Neural cell (in vitro differentiated cells): ENCODE measurements at regions not wholly inside any gene's neighbourhood (a gene's known extent, or its start where the extent isn't known, plus 50 kb on each side); places are given as distances from the start of the nearest gene placed in this dataset.

Source experiments
- H2AFZ ChIP-seq: fragments of 200-600, 300-800 bp; sonication (generic), shearing (Covaris generic); 2 replicates; pipeline ENCODE4 v1.6.0; 2014; ENCODE audit warnings: low read depth, mild to moderate bottlenecking, antibody characterized with exemption, low read length, moderate library complexity
- H3F3A ChIP-seq: fragments of 200-600 bp; shearing (Covaris generic); 2 replicates; pipeline ENCODE4 v1.6.1; 2016; ENCODE audit warnings: mild to moderate bottlenecking, moderate library complexity, mixed read lengths, antibody characterized with exemption, low read length; ENCODE audit not compliant: insufficient read depth, poor library complexity, severe bottlenecking
- H3K27ac ChIP-seq: fragments of 200-600, 300-800 bp; sonication (generic), shearing (Covaris generic); 2 replicates; pipeline ENCODE4 v1.5.1; 2014; ENCODE audit warnings: mild to moderate bottlenecking, low read length, moderate library complexity
- H3K27me3 ChIP-seq: fragments of 300-800, 200-600 bp; sonication (generic), shearing (Covaris generic); 2 replicates; pipeline ENCODE4 v1.6.0; 2014; ENCODE audit warnings: mild to moderate bottlenecking, low read depth, low read length, moderate library complexity; ENCODE audit not compliant: insufficient read depth
- H3K36me3 ChIP-seq: fragments of 300-800, 200-600 bp; sonication (generic), shearing (Covaris generic); 2 replicates; pipeline ENCODE4 v1.5.1; 2014; ENCODE audit warnings: mild to moderate bottlenecking, antibody characterized with exemption, low read length, moderate library complexity; ENCODE audit not compliant: insufficient read depth
- H3K4me2 ChIP-seq: fragments of 300-800, 200-600 bp; sonication (generic), shearing (Covaris generic); 2 replicates; pipeline ENCODE4 v1.6.0; 2014; ENCODE audit warnings: mild to moderate bottlenecking, low read length
- H3K4me3 ChIP-seq: fragments of 300-800, 200-600 bp; sonication (generic), shearing (Covaris generic); 2 replicates; pipeline ENCODE4 v1.5.1; 2014; ENCODE audit warnings: mild to moderate bottlenecking, low read length, moderate library complexity
- H3K79me2 ChIP-seq: fragments of 200-600 bp; shearing (Covaris generic); replicated peaks from 2 replicates; pipeline ENCODE4 v1.6.0; 2014; ENCODE audit warnings: mild to moderate bottlenecking, low read length, moderate library complexity; ENCODE audit not compliant: insufficient read depth
- H3K9ac ChIP-seq: fragments of 300-800, 200-600 bp; sonication (generic), shearing (Covaris generic); 2 replicates; pipeline ENCODE4 v1.6.1; 2016; ENCODE audit warnings: mild to moderate bottlenecking, low read length, mixed read lengths
- H3K9me2 ChIP-seq: fragments of 200-600 bp; shearing (Covaris generic); 2 replicates; pipeline ENCODE4 v1.6.1; 2016; ENCODE audit warnings: mild to moderate bottlenecking, low read length, mixed read lengths; ENCODE audit not compliant: insufficient read depth
- H3K9me3 ChIP-seq: fragments of 200-600, 300-800 bp; sonication (generic), shearing (Covaris generic); 2 replicates; pipeline ENCODE4 v1.6.1; 2016; ENCODE audit warnings: mild to moderate bottlenecking, mixed run types, low read length, moderate library complexity, mixed read lengths
- H4K20me1 ChIP-seq: fragments of 200-600 bp; shearing (Covaris generic); 2 replicates; pipeline ENCODE4 v1.6.1; 2016; ENCODE audit warnings: mild to moderate bottlenecking, mixed run types; ENCODE audit not compliant: insufficient read depth
- EP300 ChIP-seq: fragments of 450-650 bp; conservative IDR thresholded peaks from 2 replicates; pipeline ENCODE4 v1.6.1; 2014; ENCODE audit warnings: antibody characterized with exemption, mild to moderate bottlenecking, moderate library complexity; ENCODE audit not compliant: poor library complexity, severe bottlenecking
- EZH2 ChIP-seq: fragments of 200-600, 300-800 bp; shearing (Covaris generic), sonication (generic); IDR thresholded peaks from 2 replicates; pipeline ENCODE4 v1.6.1; 2014; ENCODE audit warnings: antibody characterized with exemption, low read length, borderline replicate concordance, mild to moderate bottlenecking; ENCODE audit not compliant: insufficient read depth, poor library complexity, severe bottlenecking
- MXI1 ChIP-seq: fragments of 450-650 bp; conservative IDR thresholded peaks from 2 replicates; pipeline ENCODE4 v1.6.1; 2014; ENCODE audit warnings: antibody characterized with exemption, mild to moderate bottlenecking; ENCODE audit not compliant: poor library complexity, severe bottlenecking
- POLR2AphosphoS5 ChIP-seq: IDR thresholded peaks from 2 replicates; pipeline ENCODE4 v1.6.1; 2012
- RAD21 ChIP-seq: fragments of 450-650 bp; conservative IDR thresholded peaks from 2 replicates; pipeline ENCODE4 v1.6.1; 2014; ENCODE audit warnings: antibody characterized with exemption, mild to moderate bottlenecking, moderate library complexity
- SMC3 ChIP-seq: fragments of 450-650 bp; conservative IDR thresholded peaks from 2 replicates; pipeline ENCODE4 v1.6.1; 2014; ENCODE audit warnings: antibody characterized with exemption, mild to moderate bottlenecking, moderate library complexity; ENCODE audit not compliant: poor library complexity
- TAF1 ChIP-seq: IDR thresholded peaks from 2 replicates; pipeline ENCODE4 v1.6.1; 2012; ENCODE audit warnings: low read depth
- TF ChIP-seq, protein P1 (sequence below): fragments of 450-650 bp; IDR thresholded peaks from 2 replicates; pipeline ENCODE4 v1.5.1; 2014; ENCODE audit warnings: antibody characterized with exemption, mild to moderate bottlenecking, moderate library complexity; ENCODE audit not compliant: poor library complexity, severe bottlenecking
- TF ChIP-seq, protein P2 (sequence below): IDR thresholded peaks from 2 replicates; pipeline ENCODE4 v1.6.1; 2012; ENCODE audit warnings: borderline replicate concordance

DNA sequence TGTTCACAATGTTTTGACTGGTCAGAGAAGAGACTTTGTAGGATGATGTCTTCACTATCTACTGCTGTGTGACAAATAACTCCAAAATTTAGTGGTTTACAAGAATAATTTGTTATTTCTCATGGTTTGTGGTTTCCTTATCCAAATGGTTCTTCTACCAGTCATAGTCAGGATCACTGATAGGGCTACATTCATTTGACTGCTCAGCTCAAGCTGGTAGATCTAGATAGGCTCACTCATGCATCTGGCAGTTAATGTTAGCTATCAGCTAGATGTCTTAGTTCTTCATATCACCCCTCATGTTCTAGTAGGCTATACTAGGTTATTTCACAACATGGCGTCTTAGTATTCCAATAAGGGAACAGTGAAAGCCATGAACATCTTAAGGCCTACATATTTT is 131.0 kb downstream of the ID4 start:
- Histone ChIP-seq H3K9me2 (no peaks in the 10 kb centered on the region), H3K79me2 (no peaks in the 10 kb centered on the region), H3K27ac (no peak overlapping the region), H3K9me3 (no peaks in the 10 kb centered on the region), H3K4me3 (no peak overlapping the region), H3K36me3 (no peaks in the 10 kb centered on the region), H3K4me2 (no peak overlapping the region), H4K20me1 (no peaks in the 10 kb centered on the region), H3K9ac (no peak overlapping the region), H3F3A (no peaks in the 10 kb centered on the region), H2AFZ (no peak overlapping the region), H3K27me3 (no peaks in the 10 kb centered on the region)
- TF ChIP-seq, protein P1, sequence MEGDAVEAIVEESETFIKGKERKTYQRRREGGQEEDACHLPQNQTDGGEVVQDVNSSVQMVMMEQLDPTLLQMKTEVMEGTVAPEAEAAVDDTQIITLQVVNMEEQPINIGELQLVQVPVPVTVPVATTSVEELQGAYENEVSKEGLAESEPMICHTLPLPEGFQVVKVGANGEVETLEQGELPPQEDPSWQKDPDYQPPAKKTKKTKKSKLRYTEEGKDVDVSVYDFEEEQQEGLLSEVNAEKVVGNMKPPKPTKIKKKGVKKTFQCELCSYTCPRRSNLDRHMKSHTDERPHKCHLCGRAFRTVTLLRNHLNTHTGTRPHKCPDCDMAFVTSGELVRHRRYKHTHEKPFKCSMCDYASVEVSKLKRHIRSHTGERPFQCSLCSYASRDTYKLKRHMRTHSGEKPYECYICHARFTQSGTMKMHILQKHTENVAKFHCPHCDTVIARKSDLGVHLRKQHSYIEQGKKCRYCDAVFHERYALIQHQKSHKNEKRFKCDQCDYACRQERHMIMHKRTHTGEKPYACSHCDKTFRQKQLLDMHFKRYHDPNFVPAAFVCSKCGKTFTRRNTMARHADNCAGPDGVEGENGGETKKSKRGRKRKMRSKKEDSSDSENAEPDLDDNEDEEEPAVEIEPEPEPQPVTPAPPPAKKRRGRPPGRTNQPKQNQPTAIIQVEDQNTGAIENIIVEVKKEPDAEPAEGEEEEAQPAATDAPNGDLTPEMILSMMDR, result no peak
- TF ChIP-seq EZH2 (no peak), MXI1 (no peak), TAF1 (no peak), POLR2AphosphoS5 (no peak), RAD21 (no peak), SMC3 (no peak), EP300 (no peak)
- TF ChIP-seq, protein P2, sequence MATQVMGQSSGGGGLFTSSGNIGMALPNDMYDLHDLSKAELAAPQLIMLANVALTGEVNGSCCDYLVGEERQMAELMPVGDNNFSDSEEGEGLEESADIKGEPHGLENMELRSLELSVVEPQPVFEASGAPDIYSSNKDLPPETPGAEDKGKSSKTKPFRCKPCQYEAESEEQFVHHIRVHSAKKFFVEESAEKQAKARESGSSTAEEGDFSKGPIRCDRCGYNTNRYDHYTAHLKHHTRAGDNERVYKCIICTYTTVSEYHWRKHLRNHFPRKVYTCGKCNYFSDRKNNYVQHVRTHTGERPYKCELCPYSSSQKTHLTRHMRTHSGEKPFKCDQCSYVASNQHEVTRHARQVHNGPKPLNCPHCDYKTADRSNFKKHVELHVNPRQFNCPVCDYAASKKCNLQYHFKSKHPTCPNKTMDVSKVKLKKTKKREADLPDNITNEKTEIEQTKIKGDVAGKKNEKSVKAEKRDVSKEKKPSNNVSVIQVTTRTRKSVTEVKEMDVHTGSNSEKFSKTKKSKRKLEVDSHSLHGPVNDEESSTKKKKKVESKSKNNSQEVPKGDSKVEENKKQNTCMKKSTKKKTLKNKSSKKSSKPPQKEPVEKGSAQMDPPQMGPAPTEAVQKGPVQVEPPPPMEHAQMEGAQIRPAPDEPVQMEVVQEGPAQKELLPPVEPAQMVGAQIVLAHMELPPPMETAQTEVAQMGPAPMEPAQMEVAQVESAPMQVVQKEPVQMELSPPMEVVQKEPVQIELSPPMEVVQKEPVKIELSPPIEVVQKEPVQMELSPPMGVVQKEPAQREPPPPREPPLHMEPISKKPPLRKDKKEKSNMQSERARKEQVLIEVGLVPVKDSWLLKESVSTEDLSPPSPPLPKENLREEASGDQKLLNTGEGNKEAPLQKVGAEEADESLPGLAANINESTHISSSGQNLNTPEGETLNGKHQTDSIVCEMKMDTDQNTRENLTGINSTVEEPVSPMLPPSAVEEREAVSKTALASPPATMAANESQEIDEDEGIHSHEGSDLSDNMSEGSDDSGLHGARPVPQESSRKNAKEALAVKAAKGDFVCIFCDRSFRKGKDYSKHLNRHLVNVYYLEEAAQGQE, result no peak

DNA sequence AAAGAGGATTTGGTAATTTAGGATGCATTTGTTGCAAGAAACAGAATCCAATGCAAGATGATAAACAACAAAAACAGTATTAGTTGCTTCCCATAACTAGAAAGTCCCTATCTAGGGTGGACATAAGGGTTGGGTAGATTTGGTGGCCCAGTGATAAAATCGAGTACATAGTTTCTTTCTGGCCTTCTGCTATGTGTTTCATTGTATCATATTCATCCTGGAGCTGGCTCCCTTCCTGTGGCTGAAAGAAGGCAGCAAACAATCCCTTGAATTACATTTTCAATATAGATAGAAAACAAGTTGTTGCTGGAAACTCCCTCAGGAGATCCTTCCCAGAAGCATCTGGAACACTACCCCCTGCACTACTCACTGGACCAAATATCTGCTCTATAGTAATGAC is 135.1 kb downstream of the ID4 start:
- Histone ChIP-seq H4K20me1 (no peaks in the 10 kb centered on the region), H3K4me2 (no peak overlapping the region), H3K9me2 (no peaks in the 10 kb centered on the region), H3K79me2 (no peaks in the 10 kb centered on the region), H3K27ac (no peak overlapping the region), H2AFZ (no peak overlapping the region), H3F3A (peaks cover 10% of the 10 kb centered on the region), H3K36me3 (no peaks in the 10 kb centered on the region), H3K9ac (no peak overlapping the region), H3K27me3 (no peaks in the 10 kb centered on the region), H3K9me3 (no peaks in the 10 kb centered on the region), H3K4me3 (no peak overlapping the region)
- no peak for TF ChIP-seq MXI1
- TF ChIP-seq SMC3, result no peak
- TF ChIP-seq EP300, result no peak
- no peak for TF ChIP-seq EZH2
- TF ChIP-seq, protein P1, result no peak
- no peak for TF ChIP-seq POLR2AphosphoS5
- no peak for TF ChIP-seq RAD21
- TF ChIP-seq TAF1, result no peak
- TF ChIP-seq, protein P2, result no peak
